Neural cell (in vitro differentiated cells): ENCODE measurements at regions not wholly inside any gene's neighbourhood (a gene's known extent, or its start where the extent isn't known, plus 50 kb on each side); places are given as distances from the start of the nearest gene placed in this dataset.

Experiments used
- H2AFZ ChIP-seq: fragments of 200-600, 300-800 bp; sonication (generic), shearing (Covaris generic); 2 replicates; pipeline ENCODE4 v1.6.0; 2014; ENCODE audit warnings: low read depth, mild to moderate bottlenecking, antibody characterized with exemption, low read length, moderate library complexity
- H3F3A ChIP-seq: fragments of 200-600 bp; shearing (Covaris generic); 2 replicates; pipeline ENCODE4 v1.6.1; 2016; ENCODE audit warnings: mild to moderate bottlenecking, moderate library complexity, mixed read lengths, antibody characterized with exemption, low read length; ENCODE audit not compliant: insufficient read depth, poor library complexity, severe bottlenecking
- H3K27ac ChIP-seq: fragments of 200-600, 300-800 bp; sonication (generic), shearing (Covaris generic); 2 replicates; pipeline ENCODE4 v1.5.1; 2014; ENCODE audit warnings: mild to moderate bottlenecking, low read length, moderate library complexity
- H3K27me3 ChIP-seq: fragments of 300-800, 200-600 bp; sonication (generic), shearing (Covaris generic); 2 replicates; pipeline ENCODE4 v1.6.0; 2014; ENCODE audit warnings: mild to moderate bottlenecking, low read depth, low read length, moderate library complexity; ENCODE audit not compliant: insufficient read depth
- H3K36me3 ChIP-seq: fragments of 300-800, 200-600 bp; sonication (generic), shearing (Covaris generic); 2 replicates; pipeline ENCODE4 v1.5.1; 2014; ENCODE audit warnings: mild to moderate bottlenecking, antibody characterized with exemption, low read length, moderate library complexity; ENCODE audit not compliant: insufficient read depth
- H3K4me2 ChIP-seq: fragments of 300-800, 200-600 bp; sonication (generic), shearing (Covaris generic); 2 replicates; pipeline ENCODE4 v1.6.0; 2014; ENCODE audit warnings: mild to moderate bottlenecking, low read length
- H3K4me3 ChIP-seq: fragments of 300-800, 200-600 bp; sonication (generic), shearing (Covaris generic); 2 replicates; pipeline ENCODE4 v1.5.1; 2014; ENCODE audit warnings: mild to moderate bottlenecking, low read length, moderate library complexity
- H3K79me2 ChIP-seq: fragments of 200-600 bp; shearing (Covaris generic); replicated peaks from 2 replicates; pipeline ENCODE4 v1.6.0; 2014; ENCODE audit warnings: mild to moderate bottlenecking, low read length, moderate library complexity; ENCODE audit not compliant: insufficient read depth
- H3K9ac ChIP-seq: fragments of 300-800, 200-600 bp; sonication (generic), shearing (Covaris generic); 2 replicates; pipeline ENCODE4 v1.6.1; 2016; ENCODE audit warnings: mild to moderate bottlenecking, low read length, mixed read lengths
- H3K9me2 ChIP-seq: fragments of 200-600 bp; shearing (Covaris generic); 2 replicates; pipeline ENCODE4 v1.6.1; 2016; ENCODE audit warnings: mild to moderate bottlenecking, low read length, mixed read lengths; ENCODE audit not compliant: insufficient read depth
- H3K9me3 ChIP-seq: fragments of 200-600, 300-800 bp; sonication (generic), shearing (Covaris generic); 2 replicates; pipeline ENCODE4 v1.6.1; 2016; ENCODE audit warnings: mild to moderate bottlenecking, mixed run types, low read length, moderate library complexity, mixed read lengths
- H4K20me1 ChIP-seq: fragments of 200-600 bp; shearing (Covaris generic); 2 replicates; pipeline ENCODE4 v1.6.1; 2016; ENCODE audit warnings: mild to moderate bottlenecking, mixed run types; ENCODE audit not compliant: insufficient read depth
- CTCF ChIP-seq: fragments of 450-650 bp; IDR thresholded peaks from 2 replicates; pipeline ENCODE4 v1.5.1; 2014; ENCODE audit warnings: antibody characterized with exemption, mild to moderate bottlenecking, moderate library complexity; ENCODE audit not compliant: poor library complexity, severe bottlenecking
- EP300 ChIP-seq: fragments of 450-650 bp; conservative IDR thresholded peaks from 2 replicates; pipeline ENCODE4 v1.6.1; 2014; ENCODE audit warnings: antibody characterized with exemption, mild to moderate bottlenecking, moderate library complexity; ENCODE audit not compliant: poor library complexity, severe bottlenecking
- EZH2 ChIP-seq: fragments of 200-600, 300-800 bp; shearing (Covaris generic), sonication (generic); IDR thresholded peaks from 2 replicates; pipeline ENCODE4 v1.6.1; 2014; ENCODE audit warnings: antibody characterized with exemption, low read length, borderline replicate concordance, mild to moderate bottlenecking; ENCODE audit not compliant: insufficient read depth, poor library complexity, severe bottlenecking
- MXI1 ChIP-seq: fragments of 450-650 bp; conservative IDR thresholded peaks from 2 replicates; pipeline ENCODE4 v1.6.1; 2014; ENCODE audit warnings: antibody characterized with exemption, mild to moderate bottlenecking; ENCODE audit not compliant: poor library complexity, severe bottlenecking
- POLR2AphosphoS5 ChIP-seq: IDR thresholded peaks from 2 replicates; pipeline ENCODE4 v1.6.1; 2012
- RAD21 ChIP-seq: fragments of 450-650 bp; conservative IDR thresholded peaks from 2 replicates; pipeline ENCODE4 v1.6.1; 2014; ENCODE audit warnings: antibody characterized with exemption, mild to moderate bottlenecking, moderate library complexity
- REST ChIP-seq: IDR thresholded peaks from 2 replicates; pipeline ENCODE4 v1.6.1; 2012; ENCODE audit warnings: borderline replicate concordance
- SMC3 ChIP-seq: fragments of 450-650 bp; conservative IDR thresholded peaks from 2 replicates; pipeline ENCODE4 v1.6.1; 2014; ENCODE audit warnings: antibody characterized with exemption, mild to moderate bottlenecking, moderate library complexity; ENCODE audit not compliant: poor library complexity
- TAF1 ChIP-seq: IDR thresholded peaks from 2 replicates; pipeline ENCODE4 v1.6.1; 2012; ENCODE audit warnings: low read depth

- no peak overlapping the region for H2AFZ ChIP-seq
- H3K36me3 ChIP-seq: no peaks in the 10 kb centered on the region
- no peak overlapping the region for H3K4me2 ChIP-seq
- no peaks in the 10 kb centered on the region for H3K79me2 ChIP-seq
- H3K27me3 ChIP-seq: no peaks in the 10 kb centered on the region
- TF ChIP-seq TAF1 (no peak), SMC3 (no peak), RAD21 (no peak), POLR2AphosphoS5 (no peak), EZH2 (no peak), CTCF (no peak), MXI1 (no peak)
- H3F3A ChIP-seq: no peaks in the 10 kb centered on the region
- no peaks in the 10 kb centered on the region for H3K9me3 ChIP-seq
- no peaks in the 10 kb centered on the region for H3K9me2 ChIP-seq
- no peaks in the 10 kb centered on the region for H4K20me1 ChIP-seq
- no peak overlapping the region for H3K27ac ChIP-seq
- no peak overlapping the region for H3K4me3 ChIP-seq
- H3K9ac ChIP-seq: no peak overlapping the region
These were observed 164.4 kb upstream of the NR3C1 start for GRCh38 chr5:143567583-143568504.

GRCh38 chr5:143566139-143566538 lies 162.7 kb upstream of the NR3C1 start:
- no peaks in the 10 kb centered on the region for H3K9me2 ChIP-seq
- H3K79me2 ChIP-seq: no peaks in the 10 kb centered on the region
- H3K9me3 ChIP-seq: no peaks in the 10 kb centered on the region
- no peak overlapping the region for H3K4me3 ChIP-seq
- H3K4me2 ChIP-seq: no peak overlapping the region
- no peaks in the 10 kb centered on the region for H4K20me1 ChIP-seq
- H3K27me3 ChIP-seq: no peaks in the 10 kb centered on the region
- H3F3A ChIP-seq: no peaks in the 10 kb centered on the region
- no peak overlapping the region for H3K9ac ChIP-seq
- no peak overlapping the region for H3K27ac ChIP-seq
- no peaks in the 10 kb centered on the region for H3K36me3 ChIP-seq
- TF ChIP-seq TAF1 (no peak), EP300 (no peak), EZH2 (no peak), MXI1 (no peak), POLR2AphosphoS5 (no peak), RAD21 (no peak), SMC3 (no peak), REST (no peak)
- no peak overlapping the region for H2AFZ ChIP-seq
